Mammary epithelial cell (primary cell): ENCODE measurements at regions not wholly inside any gene's neighbourhood (a gene's known extent, or its start where the extent isn't known, plus 50 kb on each side); places are given as distances from the start of the nearest gene placed in this dataset.

Experiments used
- EZH2 ChIP-seq: IDR thresholded peaks from 2 replicates; pipeline ENCODE4 v1.6.1; 2012; ENCODE audit warnings: low read length, inconsistent platforms, borderline replicate concordance
- TF ChIP-seq, protein P1 (sequence below), 2 donors: IDR thresholded peaks in 1 of 2; conservative IDR thresholded peaks in 1 of 2; 2 replicates each; pipeline ENCODE4 v1.5.1; 2011 to 2012; ENCODE audit warnings: inconsistent platforms in 2 of 2, low read length in 2 of 2, mild to moderate bottlenecking in 2 of 2, control low read depth in 1 of 2, low read depth in 1 of 2; ENCODE audit not compliant: insufficient read depth in 1 of 2; ENCODE audit errors: extremely low read depth in 1 of 2

DNA sequence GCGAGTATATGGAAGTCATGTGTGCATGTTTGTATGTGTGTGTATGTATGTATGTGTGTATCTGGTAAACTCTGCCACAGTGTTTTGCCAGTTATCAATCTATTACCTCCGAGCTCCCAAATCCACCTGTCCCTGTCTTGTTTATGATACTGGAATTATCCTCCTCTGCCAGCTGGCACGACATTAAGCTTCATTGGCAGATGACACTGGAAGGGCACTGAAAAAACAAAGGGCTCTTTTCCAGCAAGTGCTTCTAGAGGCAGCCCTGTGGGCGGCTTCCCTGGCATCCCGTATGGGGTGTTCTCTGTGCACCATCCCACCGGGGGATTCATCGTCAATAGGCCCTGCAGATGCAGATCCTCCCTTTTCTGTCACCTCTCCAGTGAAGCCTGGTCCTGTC is 221.5 kb downstream of the MSX2 start:
- TF ChIP-seq, protein P1, sequence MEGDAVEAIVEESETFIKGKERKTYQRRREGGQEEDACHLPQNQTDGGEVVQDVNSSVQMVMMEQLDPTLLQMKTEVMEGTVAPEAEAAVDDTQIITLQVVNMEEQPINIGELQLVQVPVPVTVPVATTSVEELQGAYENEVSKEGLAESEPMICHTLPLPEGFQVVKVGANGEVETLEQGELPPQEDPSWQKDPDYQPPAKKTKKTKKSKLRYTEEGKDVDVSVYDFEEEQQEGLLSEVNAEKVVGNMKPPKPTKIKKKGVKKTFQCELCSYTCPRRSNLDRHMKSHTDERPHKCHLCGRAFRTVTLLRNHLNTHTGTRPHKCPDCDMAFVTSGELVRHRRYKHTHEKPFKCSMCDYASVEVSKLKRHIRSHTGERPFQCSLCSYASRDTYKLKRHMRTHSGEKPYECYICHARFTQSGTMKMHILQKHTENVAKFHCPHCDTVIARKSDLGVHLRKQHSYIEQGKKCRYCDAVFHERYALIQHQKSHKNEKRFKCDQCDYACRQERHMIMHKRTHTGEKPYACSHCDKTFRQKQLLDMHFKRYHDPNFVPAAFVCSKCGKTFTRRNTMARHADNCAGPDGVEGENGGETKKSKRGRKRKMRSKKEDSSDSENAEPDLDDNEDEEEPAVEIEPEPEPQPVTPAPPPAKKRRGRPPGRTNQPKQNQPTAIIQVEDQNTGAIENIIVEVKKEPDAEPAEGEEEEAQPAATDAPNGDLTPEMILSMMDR (conservative IDR thresholded peaks at IDR 0.05 in 1 of 2, IDR thresholded peaks at IDR 0.05 in 1 of 2; ENCODE audit: extremely low read depth in 1 of 2, insufficient read depth in 1 of 2, low read depth in 1 of 2, low read length in 2 of 2) = no peak
- TF ChIP-seq EZH2 = no peak
